AG10803 (cell line): ENCODE measurements at regions not wholly inside any gene's neighbourhood (a gene's known extent, or its start where the extent isn't known, plus 50 kb on each side); places are given as distances from the start of the nearest gene placed in this dataset.
A peak's percentile ranks its signal among the peaks of the same experiment; 100 is the strongest.

Experiments used
- DNase-seq: peaks from one replicate; pipeline ENCODE4 v3.0.0; 2010; ENCODE audit warnings: low read depth
- H3K4me3 ChIP-seq: 2 replicates; pipeline ENCODE4 v1.5.1; 2011; ENCODE audit warnings: mild to moderate bottlenecking, low read length, control low read depth
- CTCF ChIP-seq: conservative IDR thresholded peaks from 2 replicates; pipeline ENCODE4 v1.5.1; 2011; ENCODE audit warnings: mild to moderate bottlenecking, low read length, control low read depth, inconsistent platforms

GRCh38 chr11:109804911-109805310, 288.3 kb upstream of the ZC3H12C start:
- no peak overlapping the region for H3K4me3 ChIP-seq
- no peak for TF ChIP-seq CTCF
- no peak for DNase-seq

- TF ChIP-seq CTCF, result no peak
- no peak overlapping the region for H3K4me3 ChIP-seq
- DNase-seq, result no peak
Measured at GRCh38 chr11:109806205-109806604, 287.0 kb upstream of the ZC3H12C start.

- no peak for TF ChIP-seq CTCF
- H3K4me3 ChIP-seq, result no peak overlapping the region
- peak; percentile 16 for DNase-seq
Measured at GRCh38 chr11:109808569-109808968, 284.6 kb upstream of the ZC3H12C start.

- no peak for TF ChIP-seq CTCF
- no peak overlapping the region for H3K4me3 ChIP-seq
- DNase-seq, result no peak
Measured at GRCh38 chr11:109814824-109815223, 278.4 kb upstream of the ZC3H12C start.

GRCh38 chr11:109815500-109816150, 277.6 kb upstream of the ZC3H12C start:
- no peak for DNase-seq
- TF ChIP-seq CTCF, result no peak

GRCh38 chr11:109818290-109818689, 274.9 kb upstream of the ZC3H12C start:
- no peak for DNase-seq
- H3K4me3 ChIP-seq, result no peak overlapping the region
- no peak for TF ChIP-seq CTCF

More at GRCh38 chr11:109815500-109816150, 277.6 kb upstream of the ZC3H12C start:
- no peak overlapping the region for H3K4me3 ChIP-seq

GRCh38 chr11:109819410-109819809, 273.8 kb upstream of the ZC3H12C start:
- DNase-seq, result peak; percentile 62
- no peak for TF ChIP-seq CTCF
- H3K4me3 ChIP-seq, result no peak overlapping the region
